Right cardiac atrium (tissue), 5 donors: ENCODE measurements at regions not wholly inside any gene's neighbourhood (a gene's known extent, or its start where the extent isn't known, plus 50 kb on each side); places are given as distances from the start of the nearest gene placed in this dataset.
A peak's percentile ranks its signal among the peaks of the same experiment; 100 is the strongest.
"Not testable (repeated sequence)": the region's sequence is repeated elsewhere in the genome, so short reads cannot be mapped to it uniquely, and the experiment has no call there.

Source experiments
- ATAC-seq, 2 donors: fragments of 200-7000 bp; cut with Tn5 transposase; one replicate each; pipeline versions ENCODE4 v1.8.0 to v1.9.1; 2020; ENCODE audit warnings: moderate library complexity in 2 of 2, mild to moderate bottlenecking in 1 of 2
- DNase-seq, 3 donors: peaks; one replicate each; pipeline ENCODE4 v3.0.0-alpha.2; 2020
- H3K27ac ChIP-seq: one replicate; pipeline ENCODE4 v1.5.1; 2013; ENCODE audit warnings: mild to moderate bottlenecking, low read length, control low read depth, moderate library complexity
- H3K27me3 ChIP-seq: one replicate; pipeline ENCODE4 v1.6.1; 2013; ENCODE audit not compliant: control insufficient read depth, insufficient read depth
- H3K4me1 ChIP-seq: one replicate; pipeline ENCODE4 v1.6.1; 2013; ENCODE audit warnings: low read length; ENCODE audit not compliant: control insufficient read depth, insufficient read depth
- H3K4me3 ChIP-seq: one replicate; pipeline ENCODE4 v1.5.1; 2013; ENCODE audit warnings: low read length, control low read depth
- H3K9me3 ChIP-seq: one replicate; pipeline ENCODE4 v1.6.1; 2013; ENCODE audit warnings: low read length; ENCODE audit not compliant: control insufficient read depth
- WGBS: extraction: QIAGEN DNeasy Blood & Tissue Kit; methylation state at CpG from one replicate; pipeline ENCODE4 v1.1.7; 2013; 5-methylcytosine and 5-hydroxymethylcytosine counted together
- intact Hi-C, 4 donors: fragments of 100-400 bp; cut with DNase I; formaldehyde crosslinking; loops; one replicate each; pipeline versions ENCODE4 v1.11.0 to v1.14.0; 2022 to 2023
- donor health status: healthy with polysubstance abuse.
- donor health status: DM: no; HTN: yes; CAD: no.
- donor health status: DM: no; HTN: no; CAD: no.
- donor health status: DM: no; HTN: yes; CAD: no; lungs with severe emphysema.
- donor health status: DM: yes; HTN: yes; CAD: no.

DNA sequence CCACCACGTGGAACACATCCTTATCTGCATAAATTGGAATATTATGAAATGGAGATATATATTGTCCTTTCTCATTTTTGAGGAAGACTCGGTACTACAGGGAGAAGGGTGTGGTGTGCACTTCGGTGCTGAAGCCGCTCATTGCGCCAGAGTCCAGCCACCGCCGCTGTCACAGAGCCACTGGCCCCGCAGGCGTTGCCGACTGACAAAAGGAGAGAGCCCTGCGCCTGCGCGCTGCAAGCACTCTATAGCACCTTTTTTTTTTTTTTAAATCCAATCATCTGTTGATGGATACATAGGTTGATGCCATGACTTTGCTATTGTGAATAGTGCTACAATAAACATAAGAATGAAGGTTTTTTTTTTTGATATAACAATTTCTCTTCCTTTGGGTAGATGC is 130.0 kb upstream of the TBC1D5 start:
- DNase-seq = no peak
- H3K9me3 ChIP-seq = no peaks in the 10 kb centered on the region
- H3K4me3 ChIP-seq = no peak overlapping the region
- H3K27ac ChIP-seq = no peak overlapping the region
- intact Hi-C loops = no loop called here
- H3K4me1 ChIP-seq = no peaks in the 10 kb centered on the region
- WGBS = 96% methylated on average over 13 of the region's 13 CpGs
- no peak for ATAC-seq
- no peaks in the 10 kb centered on the region for H3K27me3 ChIP-seq

DNA sequence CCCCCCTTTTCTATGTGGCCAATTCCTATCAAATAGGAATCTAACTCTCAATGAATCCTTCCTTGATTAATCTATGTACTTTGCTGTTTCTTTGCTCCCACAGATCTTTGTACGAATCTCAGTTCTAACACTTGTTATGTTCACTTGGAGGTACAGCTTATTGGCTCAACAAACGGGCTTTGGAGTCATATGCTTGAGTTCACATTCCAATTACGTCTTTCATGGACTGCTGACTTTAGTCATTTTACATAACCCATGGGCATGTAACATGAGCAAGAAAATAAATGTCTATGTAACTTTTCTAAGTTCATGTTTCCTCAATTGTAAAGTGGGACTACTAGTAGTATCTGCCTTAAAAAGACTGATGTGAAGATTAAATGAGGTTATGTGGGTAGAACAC is 123.2 kb upstream of the TBC1D5 start:
- WGBS = 78% methylated on average over 3 of the region's 3 CpGs
- H3K9me3 ChIP-seq = no peaks in the 10 kb centered on the region
- intact Hi-C loops = no loop called here
- H3K27me3 ChIP-seq = no peaks in the 10 kb centered on the region
- no peak for DNase-seq
- H3K4me3 ChIP-seq = no peak overlapping the region
- no peak overlapping the region for H3K27ac ChIP-seq
- no peak for ATAC-seq
- H3K4me1 ChIP-seq = no peaks in the 10 kb centered on the region

DNA sequence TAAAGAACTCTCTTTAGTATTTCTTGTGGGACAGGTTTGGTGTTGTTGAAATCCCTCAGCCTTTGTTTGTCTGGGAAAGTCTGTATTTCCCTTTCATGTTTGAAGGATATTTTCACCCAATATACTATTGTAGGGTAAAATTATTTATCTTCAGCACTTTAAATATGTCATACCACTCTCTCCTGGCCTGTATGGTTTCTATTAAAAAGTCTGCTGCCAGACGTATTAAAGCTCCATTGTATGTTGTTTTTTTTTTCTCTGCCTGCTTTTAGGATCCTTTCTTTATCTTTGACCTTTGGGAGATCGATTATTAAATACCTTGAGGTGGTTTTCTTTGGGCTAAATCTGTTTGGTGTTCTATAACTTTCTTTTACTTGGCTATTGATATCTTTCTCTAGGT is 119.0 kb upstream of the TBC1D5 start:
- H3K9me3 ChIP-seq = no peaks in the 10 kb centered on the region
- intact Hi-C loops = no loop called here
- DNase-seq (no peak), ATAC-seq (no peak)
- WGBS = 75% methylated on average over 2 of the region's 2 CpGs
- H3K27ac ChIP-seq = no peak overlapping the region
- H3K4me3 ChIP-seq = no peak overlapping the region
- no peaks in the 10 kb centered on the region for H3K4me1 ChIP-seq
- H3K27me3 ChIP-seq = no peaks in the 10 kb centered on the region

DNA sequence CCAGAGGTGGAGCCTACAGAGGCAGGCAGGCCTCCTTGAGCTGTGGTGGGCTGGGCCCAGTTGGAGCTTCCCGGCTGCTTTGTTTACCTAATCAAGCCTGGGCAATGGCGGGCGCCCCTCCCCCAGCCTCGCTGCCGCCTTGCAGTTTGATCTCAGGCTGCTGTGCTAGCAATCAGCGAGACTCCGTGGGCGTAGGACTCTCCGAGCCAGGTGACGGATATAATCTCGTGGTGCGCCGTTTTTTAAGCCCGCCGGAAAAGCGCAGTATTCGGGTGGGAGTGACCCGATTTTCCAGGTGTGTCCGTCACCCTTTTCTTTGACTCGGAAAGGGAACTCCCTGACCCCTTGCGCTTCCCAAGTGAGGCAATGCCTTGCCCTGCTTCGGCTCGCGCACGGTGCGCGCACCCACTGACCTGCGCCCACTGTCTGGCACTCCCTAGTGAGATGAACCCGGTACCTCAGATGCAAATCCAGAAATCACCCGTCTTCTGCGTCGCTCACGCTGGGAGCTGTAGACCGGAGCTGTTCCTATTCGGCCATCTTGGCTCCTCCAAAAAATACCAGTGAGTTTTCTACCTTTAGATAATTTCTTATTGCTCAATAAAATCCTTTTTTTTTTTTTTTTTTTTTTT is 118.5 kb upstream of the TBC1D5 start:
- H3K4me1 ChIP-seq, intact Hi-C loops, H3K27ac ChIP-seq, H3K27me3 ChIP-seq, ATAC-seq, H3K9me3 ChIP-seq, DNase-seq, H3K4me3 ChIP-seq: not testable (repeated sequence)
- 84% methylated on average over 35 of the region's 35 CpGs for WGBS

DNA sequence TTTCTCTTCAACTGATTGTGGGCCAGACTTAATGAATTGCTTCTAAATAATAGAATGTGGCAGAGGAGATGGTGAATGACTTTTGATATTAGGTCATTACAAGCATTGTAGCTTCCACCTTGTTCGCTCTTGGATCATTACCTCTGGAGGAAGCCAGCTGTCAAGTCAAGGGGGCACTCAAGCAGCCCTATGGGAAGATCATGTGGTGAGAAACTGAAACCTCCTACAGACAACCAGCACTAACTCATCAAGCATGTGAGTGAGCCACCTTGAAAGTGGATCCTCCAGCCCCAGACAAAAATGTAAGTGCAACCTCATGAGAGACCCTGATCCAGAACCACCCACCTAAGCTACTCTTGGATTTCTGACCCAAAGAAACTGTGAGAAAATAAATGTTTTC is 109.8 kb upstream of the TBC1D5 start:
- no peaks in the 10 kb centered on the region for H3K9me3 ChIP-seq
- no peaks in the 10 kb centered on the region for H3K4me1 ChIP-seq
- DNase-seq (no peak), ATAC-seq (no peak)
- no peak overlapping the region for H3K27ac ChIP-seq
- intact Hi-C loops = no loop called here
- H3K4me3 ChIP-seq = no peak overlapping the region
- 97% methylated on average over 1 of the region's 1 CpG for WGBS
- no peaks in the 10 kb centered on the region for H3K27me3 ChIP-seq

DNA sequence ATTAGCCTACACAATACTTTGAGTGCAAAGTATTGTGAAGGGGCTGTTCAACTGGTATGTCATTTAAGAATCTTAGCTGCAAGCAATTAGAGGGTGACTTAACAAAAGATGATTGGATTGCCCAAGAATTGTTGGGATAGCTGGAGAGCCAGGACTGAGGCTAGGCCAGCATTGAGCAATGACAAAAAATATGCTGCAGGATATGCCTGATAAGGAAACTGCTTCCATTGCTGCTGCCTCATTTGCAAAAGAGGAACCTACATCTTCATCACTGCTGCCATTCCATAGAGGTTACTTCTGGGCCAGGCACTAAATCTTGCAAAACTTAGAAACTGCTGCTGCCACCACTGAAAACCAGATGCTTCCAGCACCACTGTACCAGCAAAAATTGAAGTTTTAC is 108.0 kb upstream of the TBC1D5 start:
- intact Hi-C loops = no loop called here
- no peak overlapping the region for H3K4me3 ChIP-seq
- no peak for DNase-seq
- no peaks in the 10 kb centered on the region for H3K9me3 ChIP-seq
- no peaks in the 10 kb centered on the region for H3K4me1 ChIP-seq
- H3K27me3 ChIP-seq = no peaks in the 10 kb centered on the region
- H3K27ac ChIP-seq = no peak overlapping the region
- ATAC-seq = no peak

DNA sequence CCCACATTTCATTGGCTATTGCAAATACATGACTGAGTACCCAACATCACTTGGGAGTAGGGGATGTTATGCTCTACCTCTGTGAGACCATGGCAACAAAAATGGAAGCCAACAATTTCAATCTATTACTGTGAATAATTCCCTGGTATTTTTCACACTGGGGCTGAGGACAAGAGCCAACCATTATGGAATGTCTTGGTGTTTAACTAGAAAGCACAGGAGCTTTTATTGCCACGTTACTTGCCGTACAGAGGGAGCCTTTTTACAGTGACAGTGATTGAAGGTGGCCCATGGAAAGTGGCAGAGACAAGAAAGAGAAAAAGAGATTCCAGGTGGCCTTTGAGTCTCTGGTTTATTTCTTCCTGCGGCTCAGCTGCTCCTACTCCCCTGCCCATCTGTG is 105.7 kb upstream of the TBC1D5 start:
- Histone ChIP-seq H3K27me3 (no peaks in the 10 kb centered on the region), H3K4me1 (no peaks in the 10 kb centered on the region), H3K27ac (no peak overlapping the region), H3K4me3 (no peak overlapping the region), H3K9me3 (no peaks in the 10 kb centered on the region)
- DNase-seq (no peak), ATAC-seq (no peak)
- intact Hi-C loops = loop anchor here in 3 of 4 donors (10.0 kb wide), 2 partner anchors 203 to 413 kb away; no protein-coding TSS in a partner anchor
- 78% methylated on average over 3 of the region's 3 CpGs for WGBS

DNA sequence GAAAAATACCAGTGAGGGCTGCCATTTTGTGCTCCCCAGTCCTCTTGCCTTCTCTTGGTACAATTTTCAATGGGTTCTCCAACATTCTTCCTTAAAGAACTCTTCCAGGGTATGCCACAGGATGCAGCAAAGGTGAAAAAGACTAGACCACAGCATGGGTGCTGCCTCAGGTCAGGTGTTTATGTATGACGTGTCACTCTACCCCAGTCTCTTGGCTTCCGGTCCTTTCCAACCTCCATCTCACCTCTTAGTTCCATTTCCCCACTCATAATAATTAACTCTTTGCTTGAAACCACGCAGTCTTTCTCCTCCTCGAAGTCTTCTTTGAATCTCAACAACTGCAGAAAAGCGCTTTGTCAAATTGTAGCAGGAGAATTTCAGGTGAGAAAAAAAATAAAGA is 104.7 kb upstream of the TBC1D5 start:
- Histone ChIP-seq H3K4me3 (no peak overlapping the region), H3K27me3 (no peaks in the 10 kb centered on the region), H3K27ac (no peak overlapping the region), H3K4me1 (no peaks in the 10 kb centered on the region), H3K9me3 (no peaks in the 10 kb centered on the region)
- intact Hi-C loops = loop anchor here in 3 of 4 donors (10.0 kb wide), 2 partner anchors 202 to 412 kb away; no protein-coding TSS in a partner anchor
- no peak for DNase-seq
- ATAC-seq = no peak
- whole genome bisulfite sequencing = 90% methylated on average over 5 of the region's 5 CpGs

DNA sequence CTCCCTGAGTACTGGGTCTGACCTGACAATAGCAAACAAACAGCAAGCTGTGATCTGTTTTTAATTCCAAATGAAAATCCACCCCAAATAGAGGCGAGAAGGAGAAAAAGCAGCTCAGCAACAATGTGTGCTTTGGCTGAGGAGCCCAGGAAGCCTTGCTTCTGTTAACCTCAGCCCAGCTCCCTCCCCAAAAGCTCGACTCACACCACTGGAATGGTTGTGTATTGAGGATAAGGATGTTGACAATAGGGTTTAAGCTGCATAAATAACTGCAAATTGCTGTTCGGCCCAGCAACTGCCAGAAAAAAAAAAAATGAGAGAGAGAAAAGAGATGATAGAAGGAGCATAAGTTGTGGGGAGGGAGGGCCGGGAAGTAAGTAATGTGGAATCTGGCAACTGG is 104.0 kb upstream of the TBC1D5 start:
- intact Hi-C loops = loop anchor here in 3 of 4 donors (10.0 kb wide), 2 partner anchors 202 to 412 kb away; no protein-coding TSS in a partner anchor
- 56% methylated on average over 4 of the region's 4 CpGs for WGBS

DNA sequence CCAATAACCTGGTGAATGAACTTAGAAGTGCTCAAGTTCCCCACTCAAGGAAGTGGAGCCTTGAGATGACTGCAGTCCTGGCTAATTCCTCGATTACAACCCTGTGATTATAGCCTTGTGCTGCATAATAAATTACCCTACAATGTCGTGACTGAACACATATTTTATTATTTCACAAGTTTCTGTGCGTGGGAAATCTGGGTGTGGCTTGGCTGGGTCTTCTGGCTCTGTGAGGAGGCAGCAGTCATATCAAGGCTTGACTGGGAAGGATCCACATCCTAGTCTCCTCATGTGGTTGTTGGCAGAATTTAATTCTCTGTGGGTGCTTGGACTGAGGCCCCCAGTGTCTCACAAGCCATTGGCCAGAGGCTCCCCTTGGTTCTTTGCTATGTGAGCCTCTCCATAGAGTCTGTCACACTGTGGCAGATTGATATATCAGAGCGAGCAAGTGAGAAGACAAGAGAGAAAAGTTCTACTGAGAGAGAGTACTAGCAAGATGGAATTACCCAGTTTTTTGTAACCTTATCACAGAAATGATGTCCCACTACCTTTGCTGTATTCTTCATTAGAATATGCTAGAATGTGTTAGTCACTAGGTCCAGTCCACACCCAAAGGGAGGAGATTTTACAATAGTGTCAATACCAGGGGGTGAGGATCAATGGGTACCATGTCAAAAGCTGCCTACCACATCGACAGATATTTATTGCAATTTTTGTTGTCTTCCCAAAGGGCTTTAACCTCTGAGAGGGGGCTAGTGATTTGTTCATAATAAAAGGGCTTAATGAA is 102.8 kb upstream of the TBC1D5 start:
- intact Hi-C loops = loop anchor here in 3 of 4 donors (10.0 kb wide), 2 partner anchors 200 to 410 kb away; no protein-coding TSS in a partner anchor
- no peaks in the 10 kb centered on the region for H3K4me1 ChIP-seq
- no peak overlapping the region for H3K4me3 ChIP-seq
- ATAC-seq (peak in 1 of 2 donors; percentile 39), DNase-seq (peak; percentile 30 to 59 (median 46))
- no peaks in the 10 kb centered on the region for H3K27me3 ChIP-seq
- no peak overlapping the region for H3K27ac ChIP-seq
- no peaks in the 10 kb centered on the region for H3K9me3 ChIP-seq
- WGBS = 43% methylated on average over 5 of the region's 5 CpGs

More for the DNA sequence above, 104.0 kb upstream of the TBC1D5 start:
- ATAC-seq = no peak
- H3K4me1 ChIP-seq = no peaks in the 10 kb centered on the region
- no peak overlapping the region for H3K4me3 ChIP-seq
- no peaks in the 10 kb centered on the region for H3K9me3 ChIP-seq
- H3K27me3 ChIP-seq = no peaks in the 10 kb centered on the region
- DNase-seq = no peak
- no peak overlapping the region for H3K27ac ChIP-seq

DNA sequence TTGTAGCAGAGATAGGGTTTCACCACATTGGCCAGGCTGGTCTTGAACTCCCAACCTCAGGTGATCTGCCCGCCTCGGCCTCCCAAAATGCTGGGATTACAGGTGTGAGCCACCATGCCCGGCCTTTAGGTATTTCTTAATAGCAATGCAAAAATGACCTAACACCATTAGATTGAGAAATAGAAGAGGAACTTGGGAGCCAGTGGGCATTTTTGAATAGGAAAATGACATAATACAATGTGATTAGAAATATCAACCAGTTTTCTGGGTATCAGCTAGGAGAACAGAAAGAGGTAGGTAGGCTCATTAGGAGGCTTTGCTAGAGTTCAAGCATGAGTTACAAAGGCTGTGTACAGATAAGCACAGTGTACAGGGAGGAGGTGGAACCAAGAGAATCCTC is 101.8 kb upstream of the TBC1D5 start:
- 92% methylated on average over 3 of the region's 3 CpGs for WGBS
- no peak for DNase-seq
- intact Hi-C loops = loop anchor here (5.0 to 10.0 kb wide), 4 partner anchors 199 to 587 kb away; no protein-coding TSS in a partner anchor

More for the DNA sequence above, 101.8 kb upstream of the TBC1D5 start:
- Histone ChIP-seq H3K4me3 (no peak overlapping the region), H3K27me3 (no peaks in the 10 kb centered on the region), H3K4me1 (no peaks in the 10 kb centered on the region), H3K9me3 (no peaks in the 10 kb centered on the region), H3K27ac (no peak overlapping the region)
- no peak for ATAC-seq
